ENCODE measurements at regions not wholly inside any gene's neighbourhood (a gene's known extent, or its start where the extent isn't known, plus 50 kb on each side); places are given as distances from the start of the nearest gene placed in this dataset.
"Not testable (repeated sequence)": the region's sequence is repeated elsewhere in the genome, so short reads cannot be mapped to it uniquely, and the experiment has no call there.

GRCh38 chr3:59230379-59230778 lies 180.6 kb upstream of the CFAP20DC start:
- H3K27ac ChIP-seq (ENCODE audit: low read depth, low read length); H3K4me3 ChIP-seq (ENCODE audit: low read depth, low read length); H3K27me3 ChIP-seq (ENCODE audit: insufficient read depth, low read length); H3K79me2 ChIP-seq (ENCODE audit: control insufficient read depth, insufficient read depth, low read length, unreplicated experiment); H3K36me3 ChIP-seq (ENCODE audit: insufficient read depth, low read length); H3K4me1 ChIP-seq (ENCODE audit: control insufficient read depth, insufficient read depth, low read length, unreplicated experiment); H2AFZ ChIP-seq (ENCODE audit: low read length, unreplicated experiment): not testable (repeated sequence)

- no peaks in the 10 kb centered on the region for H3K36me3 ChIP-seq (ENCODE audit: insufficient read depth, low read length)
- H3K4me1 ChIP-seq (ENCODE audit: control insufficient read depth, insufficient read depth, low read length, unreplicated experiment): no peaks in the 10 kb centered on the region
These were observed 164.0 kb upstream of the CFAP20DC start for GRCh38 chr3:59213860-59214259.

GRCh38 chr3:59212128-59212779 lies 162.4 kb upstream of the CFAP20DC start:
- no peak overlapping the region for H3K4me3 ChIP-seq (ENCODE audit: low read depth, low read length)
- no peak overlapping the region for H2AFZ ChIP-seq (ENCODE audit: low read length, unreplicated experiment)
- no peaks in the 10 kb centered on the region for H3K79me2 ChIP-seq (ENCODE audit: control insufficient read depth, insufficient read depth, low read length, unreplicated experiment)
- H3K27ac ChIP-seq (ENCODE audit: low read depth, low read length): no peak overlapping the region
- no peaks in the 10 kb centered on the region for H3K27me3 ChIP-seq (ENCODE audit: insufficient read depth, low read length)
- no peaks in the 10 kb centered on the region for H3K36me3 ChIP-seq (ENCODE audit: insufficient read depth, low read length)
- H3K4me1 ChIP-seq (ENCODE audit: control insufficient read depth, insufficient read depth, low read length, unreplicated experiment): no peaks in the 10 kb centered on the region

More at GRCh38 chr3:59213860-59214259, 164.0 kb upstream of the CFAP20DC start:
- no peaks in the 10 kb centered on the region for H3K27me3 ChIP-seq (ENCODE audit: insufficient read depth, low read length)
- no peak overlapping the region for H2AFZ ChIP-seq (ENCODE audit: low read length, unreplicated experiment)
- no peak overlapping the region for H3K4me3 ChIP-seq (ENCODE audit: low read depth, low read length)
- H3K79me2 ChIP-seq (ENCODE audit: control insufficient read depth, insufficient read depth, low read length, unreplicated experiment): no peaks in the 10 kb centered on the region
- no peak overlapping the region for H3K27ac ChIP-seq (ENCODE audit: low read depth, low read length)

GRCh38 chr3:59210260-59210659 lies 160.4 kb upstream of the CFAP20DC start:
- Histone ChIP-seq H3K4me1 (ENCODE audit: control insufficient read depth, insufficient read depth, low read length, unreplicated experiment) (no peaks in the 10 kb centered on the region), H3K79me2 (ENCODE audit: control insufficient read depth, insufficient read depth, low read length, unreplicated experiment) (no peaks in the 10 kb centered on the region), H2AFZ (ENCODE audit: low read length, unreplicated experiment) (no peak overlapping the region), H3K27me3 (ENCODE audit: insufficient read depth, low read length) (peaks cover 13% of the 10 kb centered on the region; the same call in 1 of the 2 replicates), H3K36me3 (ENCODE audit: insufficient read depth, low read length) (no peaks in the 10 kb centered on the region), H3K4me3 (ENCODE audit: low read depth, low read length) (no peak overlapping the region), H3K27ac (ENCODE audit: low read depth, low read length) (no peak overlapping the region)

GRCh38 chr3:59192473-59192872 lies 142.6 kb upstream of the CFAP20DC start:
- H3K36me3 ChIP-seq (ENCODE audit: insufficient read depth, low read length): no peaks in the 10 kb centered on the region
- no peaks in the 10 kb centered on the region for H3K79me2 ChIP-seq (ENCODE audit: control insufficient read depth, insufficient read depth, low read length, unreplicated experiment)
- H3K4me1 ChIP-seq (ENCODE audit: control insufficient read depth, insufficient read depth, low read length, unreplicated experiment): peaks cover 3% of the 10 kb centered on the region
- no peak overlapping the region for H3K4me3 ChIP-seq (ENCODE audit: low read depth, low read length)
- H3K27ac ChIP-seq (ENCODE audit: low read depth, low read length): no peak overlapping the region
- H3K27me3 ChIP-seq (ENCODE audit: insufficient read depth, low read length): no peaks in the 10 kb centered on the region
- H2AFZ ChIP-seq (ENCODE audit: low read length, unreplicated experiment): no peak overlapping the region

GRCh38 chr3:59191651-59192050 lies 141.8 kb upstream of the CFAP20DC start:
- H3K4me3 ChIP-seq (ENCODE audit: low read depth, low read length): no peak overlapping the region
- no peak overlapping the region for H2AFZ ChIP-seq (ENCODE audit: low read length, unreplicated experiment)
- no peaks in the 10 kb centered on the region for H3K79me2 ChIP-seq (ENCODE audit: control insufficient read depth, insufficient read depth, low read length, unreplicated experiment)
- H3K27me3 ChIP-seq (ENCODE audit: insufficient read depth, low read length): no peaks in the 10 kb centered on the region
- H3K27ac ChIP-seq (ENCODE audit: low read depth, low read length): no peak overlapping the region
- H3K36me3 ChIP-seq (ENCODE audit: insufficient read depth, low read length): no peaks in the 10 kb centered on the region
- H3K4me1 ChIP-seq (ENCODE audit: control insufficient read depth, insufficient read depth, low read length, unreplicated experiment): peaks cover 3% of the 10 kb centered on the region

- no peak overlapping the region for H3K27ac ChIP-seq (ENCODE audit: low read depth, low read length)
- H3K36me3 ChIP-seq (ENCODE audit: insufficient read depth, low read length): no peaks in the 10 kb centered on the region
- H3K4me1 ChIP-seq (ENCODE audit: control insufficient read depth, insufficient read depth, low read length, unreplicated experiment): peaks cover 3% of the 10 kb centered on the region
- no peaks in the 10 kb centered on the region for H3K79me2 ChIP-seq (ENCODE audit: control insufficient read depth, insufficient read depth, low read length, unreplicated experiment)
- H3K27me3 ChIP-seq (ENCODE audit: insufficient read depth, low read length): no peaks in the 10 kb centered on the region
- no peak overlapping the region for H2AFZ ChIP-seq (ENCODE audit: low read length, unreplicated experiment)
- no peak overlapping the region for H3K4me3 ChIP-seq (ENCODE audit: low read depth, low read length)
These were observed 140.1 kb upstream of the CFAP20DC start for GRCh38 chr3:59189939-59190338.

- H3K36me3 ChIP-seq (ENCODE audit: insufficient read depth, low read length): no peaks in the 10 kb centered on the region
- H3K27me3 ChIP-seq (ENCODE audit: insufficient read depth, low read length): 0 out of 2 replicates have a peak, but pooled peaks cover 3% of the 10 kb centered on the region
- no peaks in the 10 kb centered on the region for H3K79me2 ChIP-seq (ENCODE audit: control insufficient read depth, insufficient read depth, low read length, unreplicated experiment)
- no peak overlapping the region for H3K4me3 ChIP-seq (ENCODE audit: low read depth, low read length)
- H2AFZ ChIP-seq (ENCODE audit: low read length, unreplicated experiment): no peak overlapping the region
- peaks cover 3% of the 10 kb centered on the region for H3K4me1 ChIP-seq (ENCODE audit: control insufficient read depth, insufficient read depth, low read length, unreplicated experiment)
- H3K27ac ChIP-seq (ENCODE audit: low read depth, low read length): no peak overlapping the region
These were observed 139.7 kb upstream of the CFAP20DC start for GRCh38 chr3:59189526-59189925.

- Histone ChIP-seq H3K27me3 (ENCODE audit: insufficient read depth, low read length) (0 out of 2 replicates have a peak, but pooled peaks cover 7% of the 10 kb centered on the region), H3K36me3 (ENCODE audit: insufficient read depth, low read length) (no peaks in the 10 kb centered on the region), H3K4me3 (ENCODE audit: low read depth, low read length) (no peak overlapping the region), H2AFZ (ENCODE audit: low read length, unreplicated experiment) (no peak overlapping the region), H3K4me1 (ENCODE audit: control insufficient read depth, insufficient read depth, low read length, unreplicated experiment) (no peaks in the 10 kb centered on the region), H3K27ac (ENCODE audit: low read depth, low read length) (no peak overlapping the region), H3K79me2 (ENCODE audit: control insufficient read depth, insufficient read depth, low read length, unreplicated experiment) (no peaks in the 10 kb centered on the region)
These were observed 136.9 kb upstream of the CFAP20DC start for GRCh38 chr3:59186725-59187124.

- no peaks in the 10 kb centered on the region for H3K79me2 ChIP-seq (ENCODE audit: control insufficient read depth, insufficient read depth, low read length, unreplicated experiment)
- H3K27me3 ChIP-seq (ENCODE audit: insufficient read depth, low read length): 0 out of 2 replicates have a peak, but pooled peaks cover 7% of the 10 kb centered on the region
These were observed 136.0 kb upstream of the CFAP20DC start for GRCh38 chr3:59185591-59186369.

GRCh38 chr3:59180006-59180405 lies 130.2 kb upstream of the CFAP20DC start:
- Histone ChIP-seq H3K36me3 (ENCODE audit: insufficient read depth, low read length) (no peaks in the 10 kb centered on the region), H3K4me3 (ENCODE audit: low read depth, low read length) (no peak overlapping the region), H2AFZ (ENCODE audit: low read length, unreplicated experiment) (no peak overlapping the region), H3K27me3 (ENCODE audit: insufficient read depth, low read length) (0 out of 2 replicates have a peak, but pooled peaks cover 7% of the 10 kb centered on the region), H3K4me1 (ENCODE audit: control insufficient read depth, insufficient read depth, low read length, unreplicated experiment) (no peaks in the 10 kb centered on the region), H3K27ac (ENCODE audit: low read depth, low read length) (no peak overlapping the region), H3K79me2 (ENCODE audit: control insufficient read depth, insufficient read depth, low read length, unreplicated experiment) (no peaks in the 10 kb centered on the region)

More at GRCh38 chr3:59185591-59186369, 136.0 kb upstream of the CFAP20DC start:
- Histone ChIP-seq H3K4me3 (ENCODE audit: low read depth, low read length) (no peak overlapping the region), H3K4me1 (ENCODE audit: control insufficient read depth, insufficient read depth, low read length, unreplicated experiment) (no peaks in the 10 kb centered on the region), H2AFZ (ENCODE audit: low read length, unreplicated experiment) (no peak overlapping the region), H3K36me3 (ENCODE audit: insufficient read depth, low read length) (no peaks in the 10 kb centered on the region), H3K27ac (ENCODE audit: low read depth, low read length) (no peak overlapping the region)
